KOPT-K1 (cell line): ENCODE measurements at regions not wholly inside any gene's neighbourhood (a gene's known extent, or its start where the extent isn't known, plus 50 kb on each side); places are given as distances from the start of the nearest gene placed in this dataset.
"Not testable (repeated sequence)": the region's sequence is repeated elsewhere in the genome, so short reads cannot be mapped to it uniquely, and the experiment has no call there.

Experiments used
- H3K27ac ChIP-seq: fragments of 200-600 bp; sonication (generic); 2 replicates; pipeline ENCODE4 v1.5.1; 2016; ENCODE audit warnings: antibody characterized with exemption, mild to moderate bottlenecking, low read depth, low read length; ENCODE audit not compliant: poor library complexity, severe bottlenecking
- H3K36me3 ChIP-seq: fragments of 200-600 bp; sonication (generic); 2 replicates; pipeline ENCODE4 v1.5.1; 2017; ENCODE audit warnings: antibody characterized with exemption, mild to moderate bottlenecking, low read length, moderate library complexity; ENCODE audit not compliant: insufficient read depth
- H3K9me3 ChIP-seq: fragments of 200-600 bp; sonication (generic); 2 replicates; pipeline ENCODE4 v1.5.1; 2017; ENCODE audit warnings: antibody characterized with exemption, low read length, mild to moderate bottlenecking; ENCODE audit not compliant: insufficient read depth, poor library complexity, severe bottlenecking

- no peaks in the 10 kb centered on the region for H3K9me3 ChIP-seq
- H3K27ac ChIP-seq = no peak overlapping the region
- H3K36me3 ChIP-seq = no peaks in the 10 kb centered on the region
Measured at GRCh38 chr2:48195169-48195568, 119.3 kb upstream of the FOXN2 start.

GRCh38 chr2:48197618-48198017, 116.9 kb upstream of the FOXN2 start:
- H3K9me3 ChIP-seq = no peaks in the 10 kb centered on the region
- H3K36me3 ChIP-seq = no peaks in the 10 kb centered on the region
- H3K27ac ChIP-seq = no peak overlapping the region

GRCh38 chr2:48198371-48198770, 116.1 kb upstream of the FOXN2 start:
- no peaks in the 10 kb centered on the region for H3K9me3 ChIP-seq
- no peaks in the 10 kb centered on the region for H3K36me3 ChIP-seq
- no peak overlapping the region for H3K27ac ChIP-seq

- no peaks in the 10 kb centered on the region for H3K9me3 ChIP-seq
- H3K36me3 ChIP-seq = no peaks in the 10 kb centered on the region
- no peak overlapping the region for H3K27ac ChIP-seq
Measured at GRCh38 chr2:48199070-48199469, 115.4 kb upstream of the FOXN2 start.

GRCh38 chr2:48200620-48201293, 113.7 kb upstream of the FOXN2 start:
- no peaks in the 10 kb centered on the region for H3K9me3 ChIP-seq
- no peak overlapping the region for H3K27ac ChIP-seq
- H3K36me3 ChIP-seq = no peaks in the 10 kb centered on the region

GRCh38 chr2:48201435-48201834, 113.0 kb upstream of the FOXN2 start:
- not testable (repeated sequence) for H3K9me3 ChIP-seq, H3K36me3 ChIP-seq, H3K27ac ChIP-seq

- no peaks in the 10 kb centered on the region for H3K9me3 ChIP-seq
- H3K36me3 ChIP-seq = no peaks in the 10 kb centered on the region
- no peak overlapping the region for H3K27ac ChIP-seq
Measured at GRCh38 chr2:48202863-48203642, 111.4 kb upstream of the FOXN2 start.

GRCh38 chr2:48203668-48204067, 110.8 kb upstream of the FOXN2 start:
- Histone ChIP-seq H3K9me3 (no peaks in the 10 kb centered on the region), H3K27ac (no peak overlapping the region), H3K36me3 (no peaks in the 10 kb centered on the region)

GRCh38 chr2:48204750-48205136, 109.7 kb upstream of the FOXN2 start:
- Histone ChIP-seq H3K9me3 (no peaks in the 10 kb centered on the region), H3K27ac (no peak overlapping the region), H3K36me3 (no peaks in the 10 kb centered on the region)

GRCh38 chr2:48205137-48205798, 109.2 kb upstream of the FOXN2 start:
- Histone ChIP-seq H3K27ac (no peak overlapping the region), H3K9me3 (no peaks in the 10 kb centered on the region), H3K36me3 (no peaks in the 10 kb centered on the region)

GRCh38 chr2:48206056-48206656, 108.3 kb upstream of the FOXN2 start:
- H3K27ac ChIP-seq, H3K36me3 ChIP-seq, H3K9me3 ChIP-seq: not testable (repeated sequence)

- H3K36me3 ChIP-seq = no peaks in the 10 kb centered on the region
- no peak overlapping the region for H3K27ac ChIP-seq
- no peaks in the 10 kb centered on the region for H3K9me3 ChIP-seq
Measured at GRCh38 chr2:48207201-48207641, 107.3 kb upstream of the FOXN2 start.

GRCh38 chr2:48207851-48208250, 106.6 kb upstream of the FOXN2 start:
- Histone ChIP-seq H3K9me3 (no peaks in the 10 kb centered on the region), H3K36me3 (no peaks in the 10 kb centered on the region), H3K27ac (no peak overlapping the region)

- Histone ChIP-seq H3K9me3 (no peaks in the 10 kb centered on the region), H3K27ac (no peak overlapping the region), H3K36me3 (no peaks in the 10 kb centered on the region)
Measured at GRCh38 chr2:48209214-48209885, 105.1 kb upstream of the FOXN2 start.

GRCh38 chr2:48210189-48210588, 104.3 kb upstream of the FOXN2 start:
- H3K27ac ChIP-seq = no peak overlapping the region
- no peaks in the 10 kb centered on the region for H3K9me3 ChIP-seq
- H3K36me3 ChIP-seq = no peaks in the 10 kb centered on the region
